Uterus (tissue), 3 donors: ENCODE measurements at regions not wholly inside any gene's neighbourhood (a gene's known extent, or its start where the extent isn't known, plus 50 kb on each side); places are given as distances from the start of the nearest gene placed in this dataset.
A peak's percentile ranks its signal among the peaks of the same experiment; 100 is the strongest.
"Not testable (repeated sequence)": the region's sequence is repeated elsewhere in the genome, so short reads cannot be mapped to it uniquely, and the experiment has no call there.

Source experiments
- DNase-seq, 2 donors: peaks; one replicate each; pipeline ENCODE4 v3.0.0-alpha.2; 2019 to 2020
- H3K27ac ChIP-seq, 2 donors: fragments of 200-600 bp; sonication (generic); 1 replicate in 1 of 2; 2 replicates in 1 of 2; pipeline ENCODE4 v1.5.1; 2016 to 2018
- H3K27me3 ChIP-seq, 2 donors: fragments of 200-600 bp; sonication (generic); one replicate each; pipeline ENCODE4 v1.5.1; 2018 to 2019; ENCODE audit warnings: control low read depth in 1 of 2
- H3K36me3 ChIP-seq, 2 donors: fragments of 200-600 bp; sonication (generic); one replicate each; pipeline ENCODE4 v1.5.1; 2019; ENCODE audit warnings: control low read depth in 1 of 2
- H3K4me1 ChIP-seq, 2 donors: fragments of 200-600 bp; sonication (generic); one replicate each; pipeline ENCODE4 v1.5.1; 2018 to 2019; ENCODE audit warnings: control low read depth in 1 of 2
- H3K4me3 ChIP-seq, 2 donors: fragments of 200-600 bp; sonication (generic); 1 replicate in 1 of 2; 2 replicates in 1 of 2; pipeline ENCODE4 v1.5.1; 2018 to 2019; ENCODE audit warnings: mild to moderate bottlenecking in 1 of 2
- H3K9me3 ChIP-seq, 2 donors: fragments of 200-600 bp; sonication (generic); one replicate each; pipeline ENCODE4 v1.5.1; 2019; ENCODE audit warnings: control low read depth in 1 of 2
- CTCF ChIP-seq, 4 experiments: fragments of 200-600 bp in 2 of 4; fragments of 450-650 bp in 2 of 4; sonication (generic) in 2 of 4; IDR thresholded peaks; one replicate each; pipeline ENCODE4 v1.5.1; 2016 to 2019; ENCODE audit warnings: antibody characterized with exemption in 4 of 4, mild to moderate bottlenecking in 2 of 4, moderate library complexity in 1 of 4
- POLR2A ChIP-seq, 2 donors: fragments of 450-650 bp; IDR thresholded peaks; one replicate each; pipeline ENCODE4 v1.6.1; 2016; ENCODE audit warnings: antibody characterized with exemption in 2 of 2, mild to moderate bottlenecking in 1 of 2, moderate library complexity in 1 of 2
- intact Hi-C: fragments of 100-400 bp; cut with DNase I; formaldehyde crosslinking; loops from one replicate; pipeline ENCODE4 v1.15.1; 2023; ENCODE audit warnings: low total_unique reads
- donor health status: DM: yes; HTN: yes; CAD: no.

- TF ChIP-seq POLR2A (IDR thresholded peaks at IDR 0.05) (no peak), CTCF (IDR thresholded peaks at IDR 0.05) (no peak)
- Histone ChIP-seq H3K4me3 (peak overlapping the region; percentile 18 to 23), H3K4me1 (no peaks in the 10 kb centered on the region), H3K27me3 (no peaks in the 10 kb centered on the region), H3K27ac (no peak overlapping the region), H3K9me3 (no peaks in the 10 kb centered on the region), H3K36me3 (no peaks in the 10 kb centered on the region)
- intact Hi-C loops = no loop called here
- DNase-seq = no peak
These were observed 238.1 kb upstream of the IRAK1BP1 start for GRCh38 chr6:78629154-78629721.

- no peak overlapping the region for H3K4me3 ChIP-seq
These were observed 237.5 kb upstream of the IRAK1BP1 start for GRCh38 chr6:78629836-78630235.

GRCh38 chr6:78631976-78632375 is 235.4 kb upstream of the IRAK1BP1 start:
- no peak overlapping the region for H3K4me3 ChIP-seq
- H3K27me3 ChIP-seq = no peaks in the 10 kb centered on the region
- no peak for DNase-seq
- no peak for TF ChIP-seq CTCF (IDR thresholded peaks at IDR 0.05)
- TF ChIP-seq POLR2A (IDR thresholded peaks at IDR 0.05) = no peak
- H3K9me3 ChIP-seq = no peaks in the 10 kb centered on the region
- intact Hi-C loops = no loop called here
- H3K4me1 ChIP-seq = no peaks in the 10 kb centered on the region
- H3K27ac ChIP-seq = no peak overlapping the region
- H3K36me3 ChIP-seq = no peaks in the 10 kb centered on the region

More at GRCh38 chr6:78629836-78630235, 237.5 kb upstream of the IRAK1BP1 start:
- H3K27me3 ChIP-seq = no peaks in the 10 kb centered on the region
- no peaks in the 10 kb centered on the region for H3K4me1 ChIP-seq
- DNase-seq = no peak
- TF ChIP-seq POLR2A (IDR thresholded peaks at IDR 0.05) = no peak
- no peak for TF ChIP-seq CTCF (IDR thresholded peaks at IDR 0.05)
- H3K27ac ChIP-seq = no peak overlapping the region
- H3K36me3 ChIP-seq = no peaks in the 10 kb centered on the region
- intact Hi-C loops = no loop called here
- H3K9me3 ChIP-seq = no peaks in the 10 kb centered on the region

- Histone ChIP-seq H3K27ac (no peak overlapping the region), H3K36me3 (no peaks in the 10 kb centered on the region), H3K27me3 (no peaks in the 10 kb centered on the region), H3K4me3 (no peak overlapping the region), H3K4me1 (no peaks in the 10 kb centered on the region), H3K9me3 (no peaks in the 10 kb centered on the region)
- intact Hi-C loops = no loop called here
- no peak for DNase-seq
- TF ChIP-seq CTCF (IDR thresholded peaks at IDR 0.05) = no peak
These were observed 227.9 kb upstream of the IRAK1BP1 start for GRCh38 chr6:78639111-78640110.

- H3K9me3 ChIP-seq, H3K4me3 ChIP-seq, H3K4me1 ChIP-seq, H3K27me3 ChIP-seq, DNase-seq, intact Hi-C loops, H3K36me3 ChIP-seq, H3K27ac ChIP-seq: not testable (repeated sequence)
These were observed 223.4 kb upstream of the IRAK1BP1 start for GRCh38 chr6:78643976-78644375.

GRCh38 chr6:78646542-78647415 is 220.6 kb upstream of the IRAK1BP1 start:
- H3K36me3 ChIP-seq, intact Hi-C loops, H3K4me3 ChIP-seq, H3K9me3 ChIP-seq, H3K4me1 ChIP-seq, H3K27ac ChIP-seq, H3K27me3 ChIP-seq, DNase-seq: not testable (repeated sequence)

GRCh38 chr6:78665819-78666218 is 201.5 kb upstream of the IRAK1BP1 start:
- DNase-seq, intact Hi-C loops, H3K27ac ChIP-seq: not testable (repeated sequence)

More at GRCh38 chr6:78665819-78666218, 201.5 kb upstream of the IRAK1BP1 start:
- not testable (repeated sequence) for H3K4me1 ChIP-seq, H3K9me3 ChIP-seq, H3K4me3 ChIP-seq, H3K36me3 ChIP-seq, H3K27me3 ChIP-seq
